ENCODE measurements at regions not wholly inside any gene's neighbourhood (a gene's known extent, or its start where the extent isn't known, plus 50 kb on each side); places are given as distances from the start of the nearest gene placed in this dataset.

GRCh38 chr10:57799625-57800024 lies 468.1 kb downstream of the IPMK start:
- TF ChIP-seq CTCF (IDR thresholded peaks at IDR 0.05; ENCODE audit: poor library complexity): no peak
- TF ChIP-seq EZH2 (IDR thresholded peaks at IDR 0.05; ENCODE audit: borderline replicate concordance): no peak

Measured in hepatocyte (in vitro differentiated cells).